AG08395 (cell line): ENCODE measurements at regions not wholly inside any gene's neighbourhood (a gene's known extent, or its start where the extent isn't known, plus 50 kb on each side); places are given as distances from the start of the nearest gene placed in this dataset.
"Not testable (repeated sequence)": the region's sequence is repeated elsewhere in the genome, so short reads cannot be mapped to it uniquely, and the experiment has no call there.

Experiments used
- DNase-seq: peaks from one replicate; pipeline ENCODE4 v3.0.0; 2012; ENCODE audit warnings: mixed read lengths, low spot score

DNA sequence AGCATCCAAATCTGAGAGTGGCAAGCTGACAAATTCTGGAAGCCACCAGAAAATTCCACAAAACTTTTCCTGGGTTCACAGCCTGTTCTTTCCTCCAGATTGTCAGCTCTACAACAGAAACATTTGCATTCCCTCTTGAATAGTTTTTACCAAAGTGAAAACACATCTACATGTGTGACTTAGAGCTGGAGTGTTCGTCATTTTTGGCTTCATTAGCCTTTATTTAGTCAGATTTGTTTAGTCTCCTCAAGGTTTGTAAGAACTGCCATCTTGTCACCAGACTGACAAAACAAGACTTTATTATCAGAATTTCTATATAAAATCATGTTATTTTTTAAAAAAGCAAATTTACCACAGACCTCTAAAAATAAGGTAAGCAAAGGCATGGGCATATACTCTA lies 347.3 kb downstream of the TRIM36 start:
- DNase-seq: no peak

DNA sequence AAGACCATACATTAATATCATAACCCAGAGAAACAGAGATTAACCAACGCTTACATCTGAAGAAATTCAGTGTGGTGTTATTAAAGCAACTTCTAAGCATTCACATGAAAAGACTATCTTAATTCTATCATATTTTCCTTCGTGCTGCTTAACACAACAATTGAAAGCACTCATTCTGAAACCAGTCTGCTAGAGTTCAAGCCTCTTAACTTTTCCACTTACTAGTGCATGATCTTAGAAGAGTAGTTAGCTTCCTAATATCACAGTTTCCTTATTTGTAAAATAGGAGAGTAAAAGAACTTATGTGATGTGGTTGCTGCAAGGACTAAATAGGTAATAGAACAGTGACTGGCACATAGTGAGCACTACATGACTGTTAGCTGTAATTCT lies 379.3 kb downstream of the TRIM36 start:
- DNase-seq: no peak

GRCh38 chr5:114789773-114790402 lies 379.8 kb downstream of the TRIM36 start:
- DNase-seq: no peak

DNA sequence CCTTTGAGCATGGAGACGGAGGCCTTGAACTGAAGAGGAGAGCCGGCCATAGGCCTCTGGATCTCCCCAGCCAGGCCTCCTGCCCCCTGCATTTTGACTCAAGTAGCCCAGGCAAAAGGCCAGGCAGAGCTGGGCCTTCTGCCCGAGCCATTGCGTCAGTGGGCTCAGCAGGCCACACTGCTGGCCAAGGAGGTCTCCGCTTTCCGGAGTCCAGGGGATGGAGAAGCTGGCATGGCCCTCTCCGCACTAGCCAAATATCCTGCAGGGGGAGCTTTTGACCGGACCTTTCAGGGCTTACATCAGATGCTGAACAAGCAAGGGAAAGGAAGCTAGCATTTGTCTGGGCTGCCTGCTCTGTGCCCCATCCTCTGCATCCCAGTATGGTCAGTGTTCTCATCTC lies 386.8 kb downstream of the TRIM36 start:
- no peak for DNase-seq

GRCh38 chr5:114782177-114782576 lies 387.5 kb downstream of the TRIM36 start:
- no peak for DNase-seq

DNA sequence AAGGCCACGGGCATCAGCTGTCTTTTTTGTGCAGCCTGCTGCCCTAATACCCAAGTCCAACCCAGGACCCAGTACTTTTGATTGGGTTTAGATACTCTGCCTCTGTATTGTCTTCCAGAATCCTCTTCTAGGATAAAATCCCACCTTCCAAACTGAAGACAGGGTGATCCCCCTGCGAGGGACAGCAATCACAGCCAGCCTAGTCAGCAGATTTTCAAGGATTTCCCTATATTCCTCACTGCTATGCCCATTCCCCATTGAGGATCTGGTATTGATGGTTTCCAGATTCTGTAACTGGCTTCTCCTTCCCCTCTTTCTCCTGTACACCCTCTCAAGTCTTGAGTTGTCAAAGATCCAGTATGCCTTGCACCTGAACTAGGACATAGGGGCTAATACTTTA lies 389.4 kb downstream of the TRIM36 start:
- no peak for DNase-seq

DNA sequence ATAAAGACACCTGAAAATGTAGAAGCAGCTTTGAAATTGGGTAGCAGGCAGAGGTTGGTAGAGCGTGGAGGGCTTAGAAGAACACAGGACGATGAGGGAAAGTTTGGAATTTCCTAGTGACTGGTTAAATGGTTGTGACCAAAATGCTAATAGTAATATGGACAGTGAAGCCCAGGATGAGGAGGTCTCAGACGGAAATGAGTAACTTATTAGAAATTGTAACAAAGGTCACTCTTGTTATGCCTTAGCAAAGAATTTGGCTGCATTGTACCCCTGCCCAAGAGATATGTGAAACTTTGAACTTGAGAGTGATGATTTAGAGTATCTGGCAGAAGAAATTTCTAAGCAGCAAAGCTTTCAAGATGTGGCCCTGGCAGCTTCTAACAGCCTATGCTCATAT lies 382.5 kb downstream of the KCNN2 start:
- no peak for DNase-seq

- no peak for DNase-seq
Measured at GRCh38 chr5:114734238-114734637, 372.4 kb downstream of the KCNN2 start.

DNA sequence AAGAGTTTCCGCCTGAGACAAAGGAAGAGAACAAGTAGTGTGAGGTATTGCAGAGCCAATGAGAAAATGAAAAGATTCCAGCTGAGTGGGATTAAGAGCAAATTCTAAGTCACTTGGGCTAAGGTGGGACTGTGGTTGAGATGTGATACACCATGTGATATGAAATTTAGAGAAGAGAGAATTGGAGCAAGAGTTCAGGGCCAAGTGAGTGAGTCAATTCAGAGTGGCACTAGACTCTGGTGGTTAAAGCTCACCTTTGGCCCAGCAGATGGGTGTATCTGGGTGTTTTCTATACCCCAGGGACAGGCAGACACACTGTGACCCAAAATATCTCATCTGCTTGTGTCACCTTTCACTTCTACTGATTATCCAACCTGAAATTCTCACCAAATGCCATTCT lies 368.1 kb downstream of the KCNN2 start:
- DNase-seq: no peak

- no peak for DNase-seq
Measured at GRCh38 chr5:114727358-114727757, 365.5 kb downstream of the KCNN2 start.

- no peak for DNase-seq
Measured at GRCh38 chr5:114726131-114726530, 364.3 kb downstream of the KCNN2 start.

DNA sequence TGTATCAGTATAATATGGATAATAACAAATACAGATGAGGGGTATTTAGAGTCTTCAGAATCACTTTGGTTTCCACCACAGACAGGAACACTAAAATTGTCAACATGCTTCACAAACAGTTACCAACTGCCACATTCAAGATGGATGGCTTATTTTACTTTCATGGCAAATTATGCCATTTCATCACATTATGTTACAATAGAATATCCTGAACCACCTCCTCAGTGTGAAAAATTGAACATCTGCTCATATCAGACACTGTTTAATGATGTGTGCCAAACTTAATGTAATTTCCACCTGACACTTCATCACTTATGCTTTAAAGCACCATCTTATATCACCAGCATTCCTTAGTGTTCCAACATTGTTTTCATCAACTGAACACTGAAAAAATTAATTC lies 357.4 kb downstream of the KCNN2 start:
- no peak for DNase-seq

- no peak for DNase-seq
Measured at GRCh38 chr5:114716955-114717354, 355.1 kb downstream of the KCNN2 start.

GRCh38 chr5:114704225-114704893 lies 342.5 kb downstream of the KCNN2 start:
- not testable (repeated sequence) for DNase-seq

GRCh38 chr5:114702731-114703130 lies 340.9 kb downstream of the KCNN2 start:
- no peak for DNase-seq

DNA sequence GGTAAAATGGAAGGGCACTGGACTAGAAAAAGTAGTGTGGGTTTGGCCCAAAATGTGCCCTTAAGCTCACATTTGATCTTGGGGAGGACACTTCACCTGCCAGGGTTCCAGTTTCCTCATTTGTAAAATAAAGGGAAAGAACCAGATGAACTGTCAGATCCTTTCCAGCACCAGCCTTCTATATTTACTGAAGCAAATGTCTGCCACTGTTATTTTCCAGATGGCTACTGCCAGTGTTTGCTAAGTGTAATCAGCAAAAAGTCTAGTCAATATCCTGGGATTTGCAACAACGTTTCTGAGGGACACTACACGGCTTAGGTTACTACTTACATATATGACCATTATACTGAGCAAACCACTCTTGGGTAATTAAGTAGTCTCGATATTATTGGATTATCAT lies 340.3 kb downstream of the KCNN2 start:
- DNase-seq: no peak

GRCh38 chr5:114700823-114701222 lies 339.0 kb downstream of the KCNN2 start:
- DNase-seq: no peak

- no peak for DNase-seq
Measured at GRCh38 chr5:114695292-114695904, 333.5 kb downstream of the KCNN2 start.

- DNase-seq: no peak
Measured at GRCh38 chr5:114686356-114686755, 324.5 kb downstream of the KCNN2 start.

- no peak for DNase-seq
Measured at GRCh38 chr5:114678778-114679177, 316.9 kb downstream of the KCNN2 start.

DNA sequence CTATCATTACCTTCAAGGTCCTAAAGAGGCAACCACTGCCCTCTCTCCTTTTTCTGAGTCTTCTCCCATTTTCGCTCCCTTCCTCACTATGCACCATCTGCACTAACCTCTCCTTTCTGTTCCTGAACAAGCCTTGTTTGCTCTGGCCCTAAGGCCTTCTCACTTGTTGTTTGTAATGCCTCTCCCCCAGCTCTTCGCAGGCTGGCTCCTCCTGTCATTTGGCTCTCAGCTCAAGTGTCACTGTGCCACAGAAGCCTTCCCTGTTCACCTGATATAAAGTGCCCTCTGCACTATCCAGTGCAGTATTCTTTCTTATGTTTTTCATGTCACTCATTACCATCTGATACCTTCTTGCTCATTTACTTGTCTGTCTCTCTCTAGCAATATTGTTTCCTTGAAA lies 303.7 kb downstream of the KCNN2 start:
- no peak for DNase-seq

DNA sequence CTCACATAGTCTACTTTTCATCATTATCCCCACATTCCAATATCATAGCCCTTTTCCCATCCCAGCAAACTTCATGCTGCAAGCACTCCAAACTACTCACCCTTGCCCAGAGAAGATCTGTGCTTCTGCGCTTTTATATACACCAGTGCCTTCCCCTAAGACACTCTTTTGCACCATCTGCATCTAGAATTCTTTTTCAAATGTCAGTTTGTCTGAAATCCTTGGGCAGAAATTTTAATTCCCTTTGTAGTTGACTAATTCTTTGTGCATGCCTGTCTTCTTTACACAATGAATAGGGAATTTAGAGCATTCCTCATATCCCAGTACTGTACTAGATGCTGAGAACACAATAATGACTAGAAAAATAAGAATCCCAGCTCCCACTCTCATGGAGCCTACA lies 298.9 kb downstream of the KCNN2 start:
- no peak for DNase-seq

DNA sequence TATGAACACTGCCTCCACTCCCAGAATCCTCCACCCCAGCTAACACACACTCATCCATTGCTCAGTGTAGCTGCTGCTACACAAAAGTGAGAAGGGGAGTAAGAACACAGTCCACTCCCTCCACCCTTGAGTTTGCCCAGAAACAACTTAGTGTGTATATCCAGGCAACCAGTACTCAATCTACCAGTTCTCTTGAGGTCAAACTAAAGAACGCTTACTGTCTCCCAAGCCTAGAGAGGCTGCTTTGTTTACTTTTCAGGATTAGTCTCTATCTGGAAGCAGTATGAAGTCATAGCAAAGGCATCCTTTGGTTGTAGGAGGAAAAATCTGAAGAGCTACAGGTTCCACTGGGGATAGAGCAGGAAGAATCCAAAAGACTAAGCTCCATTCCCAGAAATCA lies 296.3 kb downstream of the KCNN2 start:
- no peak for DNase-seq
